Rectal smooth muscle tissue (tissue), 1 donor: ENCODE measurements at regions not wholly inside any gene's neighbourhood (a gene's known extent, or its start where the extent isn't known, plus 50 kb on each side); places are given as distances from the start of the nearest gene placed in this dataset.
"Not testable (repeated sequence)": the region's sequence is repeated elsewhere in the genome, so short reads cannot be mapped to it uniquely, and the experiment has no call there.

Experiments
- H3K27ac ChIP-seq: one replicate; pipeline ENCODE4 v1.7.0; 2013; ENCODE audit warnings: low read depth, low read length, inconsistent platforms
- H3K27me3 ChIP-seq: one replicate; pipeline ENCODE4 v1.7.0; 2013; ENCODE audit warnings: low read length; ENCODE audit not compliant: control insufficient read depth, insufficient read depth
- H3K36me3 ChIP-seq: one replicate; pipeline ENCODE4 v1.7.0; 2013; ENCODE audit warnings: low read length; ENCODE audit not compliant: control insufficient read depth, insufficient read depth
- H3K4me1 ChIP-seq: one replicate; pipeline ENCODE4 v1.7.0; 2013; ENCODE audit warnings: low read length; ENCODE audit not compliant: control insufficient read depth, insufficient read depth
- H3K4me3 ChIP-seq: one replicate; pipeline ENCODE4 v1.7.0; 2013; ENCODE audit warnings: low read length
- H3K9ac ChIP-seq: one replicate; pipeline ENCODE4 v1.7.0; 2013; ENCODE audit warnings: low read length

- H3K27ac ChIP-seq = no peak overlapping the region
- no peaks in the 10 kb centered on the region for H3K4me1 ChIP-seq
- H3K36me3 ChIP-seq = no peaks in the 10 kb centered on the region
- no peaks in the 10 kb centered on the region for H3K27me3 ChIP-seq
- H3K4me3 ChIP-seq = no peak overlapping the region
- no peak overlapping the region for H3K9ac ChIP-seq
These were observed 477.8 kb upstream of the CAMK1G start for GRCh38 chr1:209105701-209106100.

GRCh38 chr1:209106237-209106741, 477.2 kb upstream of the CAMK1G start:
- no peak overlapping the region for H3K9ac ChIP-seq
- H3K27ac ChIP-seq = no peak overlapping the region
- H3K27me3 ChIP-seq = no peaks in the 10 kb centered on the region
- no peaks in the 10 kb centered on the region for H3K4me1 ChIP-seq
- no peaks in the 10 kb centered on the region for H3K36me3 ChIP-seq
- no peak overlapping the region for H3K4me3 ChIP-seq

- Histone ChIP-seq H3K36me3 (no peaks in the 10 kb centered on the region), H3K27me3 (no peaks in the 10 kb centered on the region), H3K4me3 (no peak overlapping the region), H3K4me1 (no peaks in the 10 kb centered on the region), H3K27ac (no peak overlapping the region), H3K9ac (no peak overlapping the region)
These were observed 476.7 kb upstream of the CAMK1G start for GRCh38 chr1:209106861-209107260.

GRCh38 chr1:209107535-209107934, 476.0 kb upstream of the CAMK1G start:
- no peak overlapping the region for H3K9ac ChIP-seq
- H3K36me3 ChIP-seq = no peaks in the 10 kb centered on the region
- H3K27me3 ChIP-seq = no peaks in the 10 kb centered on the region
- H3K27ac ChIP-seq = no peak overlapping the region
- H3K4me1 ChIP-seq = no peaks in the 10 kb centered on the region
- H3K4me3 ChIP-seq = no peak overlapping the region

GRCh38 chr1:209109001-209109785, 474.3 kb upstream of the CAMK1G start:
- no peak overlapping the region for H3K9ac ChIP-seq
- no peaks in the 10 kb centered on the region for H3K27me3 ChIP-seq
- H3K27ac ChIP-seq = no peak overlapping the region
- no peak overlapping the region for H3K4me3 ChIP-seq
- no peaks in the 10 kb centered on the region for H3K36me3 ChIP-seq
- no peaks in the 10 kb centered on the region for H3K4me1 ChIP-seq

- Histone ChIP-seq H3K27me3 (no peaks in the 10 kb centered on the region), H3K4me3 (no peak overlapping the region), H3K9ac (no peak overlapping the region), H3K27ac (no peak overlapping the region), H3K36me3 (no peaks in the 10 kb centered on the region), H3K4me1 (no peaks in the 10 kb centered on the region)
These were observed 470.0 kb upstream of the CAMK1G start for GRCh38 chr1:209113521-209113920.

GRCh38 chr1:209116705-209117104, 466.8 kb upstream of the CAMK1G start:
- Histone ChIP-seq H3K4me1 (no peaks in the 10 kb centered on the region), H3K36me3 (no peaks in the 10 kb centered on the region), H3K27me3 (no peaks in the 10 kb centered on the region), H3K4me3 (no peak overlapping the region), H3K27ac (no peak overlapping the region), H3K9ac (no peak overlapping the region)

GRCh38 chr1:209123601-209124000, 459.9 kb upstream of the CAMK1G start:
- no peak overlapping the region for H3K27ac ChIP-seq
- H3K36me3 ChIP-seq = no peaks in the 10 kb centered on the region
- H3K4me1 ChIP-seq = no peaks in the 10 kb centered on the region
- no peaks in the 10 kb centered on the region for H3K27me3 ChIP-seq
- H3K9ac ChIP-seq = no peak overlapping the region
- no peak overlapping the region for H3K4me3 ChIP-seq

- not testable (repeated sequence) for H3K9ac ChIP-seq, H3K27ac ChIP-seq, H3K36me3 ChIP-seq, H3K4me1 ChIP-seq, H3K27me3 ChIP-seq, H3K4me3 ChIP-seq
These were observed 454.4 kb upstream of the CAMK1G start for GRCh38 chr1:209129091-209129490.

- Histone ChIP-seq H3K9ac (no peak overlapping the region), H3K27me3 (no peaks in the 10 kb centered on the region), H3K36me3 (no peaks in the 10 kb centered on the region), H3K4me3 (no peak overlapping the region), H3K4me1 (no peaks in the 10 kb centered on the region), H3K27ac (no peak overlapping the region)
These were observed 452.6 kb upstream of the CAMK1G start for GRCh38 chr1:209130886-209131285.

- Histone ChIP-seq H3K36me3 (no peaks in the 10 kb centered on the region), H3K27ac (no peak overlapping the region), H3K9ac (no peak overlapping the region), H3K4me1 (no peaks in the 10 kb centered on the region), H3K4me3 (no peak overlapping the region), H3K27me3 (no peaks in the 10 kb centered on the region)
These were observed 450.6 kb upstream of the CAMK1G start for GRCh38 chr1:209132736-209133467.

GRCh38 chr1:209134001-209134400, 449.5 kb upstream of the CAMK1G start:
- Histone ChIP-seq H3K9ac (no peak overlapping the region), H3K4me1 (no peaks in the 10 kb centered on the region), H3K27me3 (no peaks in the 10 kb centered on the region), H3K4me3 (no peak overlapping the region), H3K27ac (no peak overlapping the region), H3K36me3 (no peaks in the 10 kb centered on the region)
